IMR-90 (cell line): ENCODE measurements at regions not wholly inside any gene's neighbourhood (a gene's known extent, or its start where the extent isn't known, plus 50 kb on each side); places are given as distances from the start of the nearest gene placed in this dataset.

Experiments
- ATAC-seq: fragments of 200-7000 bp; cut with Tn5 transposase; 2 replicates; pipeline ENCODE4 v1.9.1; 2020; ENCODE audit warnings: low read depth, mild to moderate bottlenecking, moderate library complexity
- BruUV-seq: library from RNA; stranded (reverse); fragments of 400-500 nt; replicated peaks from 2 replicates; lab custom pipeline; 2021; lab: Mats Ljungman, UMichigan
- CTCF ChIA-PET: fragments of 300-600 bp; formaldehyde crosslinking; extraction: SDS; loops from one replicate; lab custom pipeline; 2021; ENCODE audit warnings: antibody characterized with exemption; lab: Yijun Ruan, JAX
- POLR2A ChIA-PET: fragments of 300-600 bp; sonication (Branson Sonifier 250); formaldehyde crosslinking; loops from one replicate; lab custom pipeline; 2022; ENCODE audit warnings: antibody characterized with exemption; ENCODE audit not compliant: unreplicated experiment; lab: Charles Lee
- DNase-seq: peaks from one replicate; pipeline ENCODE4 v3.0.0; 2013
- H2AFZ ChIP-seq: replicated peaks from 2 replicates; pipeline ENCODE3; 2013; ENCODE audit warnings: low read length, mild to moderate bottlenecking; ENCODE audit not compliant: poor library complexity
- H2AK5ac ChIP-seq: 2 replicates; pipeline ENCODE4 v1.6.1; 2013; ENCODE audit warnings: low read depth, low read length, inconsistent platforms
- H2AK9ac ChIP-seq: replicated peaks from 2 replicates; pipeline ENCODE3; 2013; ENCODE audit warnings: mild to moderate bottlenecking, low read depth, low read length, moderate library complexity; ENCODE audit not compliant: poor library complexity
- H2BK120ac ChIP-seq: 2 replicates; pipeline ENCODE4 v1.6.1; 2013; ENCODE audit warnings: low read depth, low read length, inconsistent platforms
- H2BK15ac ChIP-seq: 3 replicates; pipeline ENCODE4 v1.6.1; 2013; ENCODE audit warnings: low read depth, low read length, inconsistent platforms
- H2BK20ac ChIP-seq: 2 replicates; pipeline ENCODE4 v1.6.1; 2013; ENCODE audit warnings: low read depth, mild to moderate bottlenecking, inconsistent platforms, low read length, moderate library complexity
- H2BK5ac ChIP-seq: 2 replicates; pipeline ENCODE4 v1.6.1; 2013; ENCODE audit warnings: mild to moderate bottlenecking, low read depth, low read length, inconsistent platforms; ENCODE audit not compliant: poor library complexity, severe bottlenecking
- H3K14ac ChIP-seq: replicated peaks from 2 replicates; pipeline ENCODE4 v1.6.1; 2013; ENCODE audit warnings: low read depth, low read length, inconsistent platforms
- H3K18ac ChIP-seq: 2 replicates; pipeline ENCODE4 v1.6.1; 2013; ENCODE audit warnings: low read depth, low read length, control low read depth
- H3K23ac ChIP-seq: 2 replicates; pipeline ENCODE4 v1.6.1; 2013; ENCODE audit warnings: low read depth, low read length, inconsistent platforms
- H3K27ac ChIP-seq: 2 replicates; pipeline ENCODE4 v1.5.1; 2013; ENCODE audit warnings: mild to moderate bottlenecking, control low read depth, low read length; ENCODE audit not compliant: insufficient read depth
- H3K27me3 ChIP-seq: 2 replicates; pipeline ENCODE4 v1.6.1; 2013; ENCODE audit warnings: low read length; ENCODE audit not compliant: control insufficient read depth, insufficient read depth
- H3K36me3 ChIP-seq: 2 replicates; pipeline ENCODE4 v1.6.1; 2013; ENCODE audit warnings: low read length, mixed read lengths; ENCODE audit not compliant: control insufficient read depth, insufficient read depth
- H3K4ac ChIP-seq: 2 replicates; pipeline ENCODE4 v1.6.1; 2013; ENCODE audit warnings: low read depth, low read length, inconsistent platforms
- H3K4me1 ChIP-seq: 2 replicates; pipeline ENCODE4 v1.6.1; 2013; ENCODE audit warnings: low read length, mixed read lengths; ENCODE audit not compliant: control insufficient read depth, insufficient read depth
- H3K4me2 ChIP-seq: 2 replicates; pipeline ENCODE4 v1.6.1; 2013; ENCODE audit warnings: low read depth, mild to moderate bottlenecking, control low read depth, low read length, moderate library complexity
- H3K4me3 ChIP-seq: 2 replicates; pipeline ENCODE4 v1.5.1; 2013; ENCODE audit warnings: low read depth, mild to moderate bottlenecking, control low read depth, low read length, moderate library complexity; ENCODE audit not compliant: insufficient read depth
- H3K56ac ChIP-seq: 2 replicates; pipeline ENCODE4 v1.6.1; 2013; ENCODE audit warnings: low read length, inconsistent platforms; ENCODE audit not compliant: insufficient read depth; ENCODE audit errors: extremely low read depth
- H3K79me1 ChIP-seq, 2 experiments: 2 replicates each; pipeline ENCODE4 v1.6.1; 2013; ENCODE audit warnings: low read length in 2 of 2, inconsistent platforms in 1 of 2, low read depth in 1 of 2
- H3K9ac ChIP-seq: 2 replicates; pipeline ENCODE4 v1.6.1; 2013; ENCODE audit warnings: low read depth, low read length, control low read depth
- H3K9me1 ChIP-seq: 2 replicates; pipeline ENCODE4 v1.6.1; 2013; ENCODE audit warnings: low read length, inconsistent platforms; ENCODE audit not compliant: insufficient read depth
- H3K9me3 ChIP-seq: 2 replicates; pipeline ENCODE4 v1.6.1; 2013; ENCODE audit warnings: low read length; ENCODE audit not compliant: control insufficient read depth, insufficient read depth
- H4K20me1 ChIP-seq: 2 replicates; pipeline ENCODE4 v1.6.1; 2013; ENCODE audit warnings: low read length, inconsistent platforms; ENCODE audit not compliant: insufficient read depth
- H4K5ac ChIP-seq: 2 replicates; pipeline ENCODE4 v1.6.1; 2013; ENCODE audit warnings: mild to moderate bottlenecking, low read depth, low read length, control low read depth
- H4K8ac ChIP-seq, 2 experiments: 2 replicates each; pipeline ENCODE4 v1.6.1; 2013; ENCODE audit warnings: low read depth in 2 of 2, low read length in 2 of 2, control low read depth in 1 of 2, inconsistent platforms in 1 of 2
- H4K91ac ChIP-seq: 2 replicates; pipeline ENCODE4 v1.6.1; 2013; ENCODE audit warnings: low read depth, low read length, inconsistent platforms; ENCODE audit not compliant: insufficient read depth
- BHLHE40 ChIP-seq: fragments of 150-350 bp; IDR thresholded peaks from 2 replicates; pipeline ENCODE4 v1.6.1; 2016; ENCODE audit warnings: mild to moderate bottlenecking, low read depth, low read length
- CEBPB ChIP-seq: IDR thresholded peaks from 2 replicates; pipeline ENCODE4 v1.6.1; 2012; ENCODE audit warnings: low read depth, low read length, improper control_type of control experiment
- CHD1 ChIP-seq: IDR thresholded peaks from 2 replicates; pipeline ENCODE4 v1.6.1; 2012; ENCODE audit warnings: low read depth, low read length, improper control_type of control experiment
- FOS ChIP-seq: fragments of 150-350 bp; IDR thresholded peaks from 2 replicates; pipeline ENCODE4 v1.6.1; 2016; ENCODE audit warnings: low read depth, low read length
- MAFK ChIP-seq: IDR thresholded peaks from 2 replicates; pipeline ENCODE4 v1.6.1; 2012; ENCODE audit warnings: low read depth, low read length, improper control_type of control experiment
- MAZ ChIP-seq: IDR thresholded peaks from 2 replicates; pipeline ENCODE4 v1.6.1; 2012; ENCODE audit warnings: low read depth, mild to moderate bottlenecking, low read length, improper control_type of control experiment, moderate library complexity, borderline replicate concordance
- NFE2L2 ChIP-seq: fragments of 150-350 bp; IDR thresholded peaks from 2 replicates; pipeline ENCODE4 v1.6.1; 2016; ENCODE audit warnings: low read depth, mild to moderate bottlenecking, low read length
- POLR2A ChIP-seq: IDR thresholded peaks from 2 replicates; pipeline ENCODE4 v1.6.1; 2012; ENCODE audit warnings: mild to moderate bottlenecking, low read depth, low read length
- RAD21 ChIP-seq: IDR thresholded peaks from 2 replicates; pipeline ENCODE4 v1.6.1; 2012; ENCODE audit warnings: low read length, improper control_type of control experiment
- RCOR1 ChIP-seq: IDR thresholded peaks from 2 replicates; pipeline ENCODE4 v1.6.1; 2012; ENCODE audit warnings: mild to moderate bottlenecking, low read length, improper control_type of control experiment; ENCODE audit not compliant: insufficient replicate concordance
- RFX5 ChIP-seq: IDR thresholded peaks from 2 replicates; pipeline ENCODE4 v1.8.0; 2012; ENCODE audit warnings: low read depth, mild to moderate bottlenecking, low read length, moderate library complexity
- SMC3 ChIP-seq: fragments of 150-350 bp; IDR thresholded peaks from 2 replicates; pipeline ENCODE4 v1.6.1; 2016; ENCODE audit warnings: low read depth, mild to moderate bottlenecking, antibody characterized with exemption, low read length, moderate library complexity
- WGBS, 2 experiments: methylation state at CpG; one replicate each; pipeline versions ENCODE4 v1.1.5 to v1.1.7; 2013; ENCODE audit warnings: missing lambda C conversion rate in 2 of 2; ENCODE audit not compliant: insufficient read length in 1 of 2; ENCODE audit errors: extremely low coverage in 2 of 2; 5-methylcytosine and 5-hydroxymethylcytosine counted together
- dilution Hi-C: fragments of 300-500 bp; cut with HindIII; formaldehyde crosslinking; loops from one replicate; pipeline ENCODE4 v1.14.3; 2018; ENCODE audit warnings: low sequenced_read_pairs; ENCODE audit not compliant: unreplicated experiment
- in situ Hi-C: fragments of 300-500 bp; cut with MboI; formaldehyde crosslinking; loops from 3 replicates; pipeline ENCODE4 v1.14.3; 2019; ENCODE audit warnings: low sequenced_read_pairs, inconsistent platforms, mixed read lengths
- intact Hi-C: fragments of 100-400 bp; cut with micrococcal nuclease; formaldehyde crosslinking; loops from 2 replicates; pipeline ENCODE4 v1.10.0; 2022
- TF ChIP-seq, protein P1 (sequence below): fragments of 150-350 bp; IDR thresholded peaks from 2 replicates; pipeline ENCODE4 v1.6.1; 2017; ENCODE audit warnings: mild to moderate bottlenecking, antibody characterized with exemption, low read length, low read depth

GRCh38 chr1:166691476-166691875 is 147.8 kb upstream of the POGK start:
- WGBS, 2 experiments, result no CpG with 5 or more reads among the region's 3 CpGs
- no peak overlapping the region for H3K56ac ChIP-seq
- H3K23ac ChIP-seq, result no peak overlapping the region
- no peak overlapping the region for H3K27ac ChIP-seq
- H2BK20ac ChIP-seq, result no peak overlapping the region
- H4K8ac ChIP-seq, result no peak overlapping the region
- H4K20me1 ChIP-seq, result no peaks in the 10 kb centered on the region
- no peak overlapping the region for H2BK5ac ChIP-seq
- dilution Hi-C loops, result no loop called here
- no peak overlapping the region for H3K9ac ChIP-seq
- peaks cover 7% of the 10 kb centered on the region for H3K9me3 ChIP-seq
- H2BK15ac ChIP-seq, result no peak overlapping the region
- H3K27me3 ChIP-seq, result no peaks in the 10 kb centered on the region
- BruUV-seq, result no TSS peak
- no peak overlapping the region for H3K4ac ChIP-seq
- H2AK9ac ChIP-seq, result no peak overlapping the region
- no peak overlapping the region for H3K14ac ChIP-seq
- DNase-seq, result no peak
- ChIA-PET POLR2A (no interaction called here), CTCF (no interaction called here)
- TF ChIP-seq RFX5 (no peak), FOS (no peak), CEBPB (no peak), RAD21 (no peak), SMC3 (no peak), NFE2L2 (no peak), MAFK (no peak), CHD1 (no peak), RCOR1 (no peak), POLR2A (no peak), MAZ (no peak), BHLHE40 (no peak)
- TF ChIP-seq, protein P1, sequence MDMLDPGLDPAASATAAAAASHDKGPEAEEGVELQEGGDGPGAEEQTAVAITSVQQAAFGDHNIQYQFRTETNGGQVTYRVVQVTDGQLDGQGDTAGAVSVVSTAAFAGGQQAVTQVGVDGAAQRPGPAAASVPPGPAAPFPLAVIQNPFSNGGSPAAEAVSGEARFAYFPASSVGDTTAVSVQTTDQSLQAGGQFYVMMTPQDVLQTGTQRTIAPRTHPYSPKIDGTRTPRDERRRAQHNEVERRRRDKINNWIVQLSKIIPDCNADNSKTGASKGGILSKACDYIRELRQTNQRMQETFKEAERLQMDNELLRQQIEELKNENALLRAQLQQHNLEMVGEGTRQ, result no peak
- no peak overlapping the region for H2BK120ac ChIP-seq
- intact Hi-C loops, result no loop called here
- H4K5ac ChIP-seq, result no peak overlapping the region
- H4K91ac ChIP-seq, result no peak overlapping the region
- H2AK5ac ChIP-seq, result no peak overlapping the region
- H3K79me1 ChIP-seq, result no peaks in the 10 kb centered on the region
- no peaks in the 10 kb centered on the region for H3K9me1 ChIP-seq
- no peak overlapping the region for H3K18ac ChIP-seq
- no peaks in the 10 kb centered on the region for H3K36me3 ChIP-seq
- no peak overlapping the region for H2AFZ ChIP-seq
- in situ Hi-C loops, result no loop called here
- no peak for ATAC-seq
- no peaks in the 10 kb centered on the region for H3K4me1 ChIP-seq
- no peak overlapping the region for H3K4me3 ChIP-seq
- H3K4me2 ChIP-seq, result no peak overlapping the region
